22Rv1 (cell line): ENCODE measurements at regions not wholly inside any gene's neighbourhood (a gene's known extent, or its start where the extent isn't known, plus 50 kb on each side); places are given as distances from the start of the nearest gene placed in this dataset.

ENCODE experiments used
- CTCF ChIP-seq: fragments of 450-650 bp; IDR thresholded peaks from 2 replicates; pipeline ENCODE4 v1.5.1; 2017; ENCODE audit warnings: mild to moderate bottlenecking
- ZFX ChIP-seq: fragments of 450-650 bp; IDR thresholded peaks from 2 replicates; pipeline ENCODE4 v1.6.1; 2017; ENCODE audit warnings: antibody characterized with exemption, borderline replicate concordance

- TF ChIP-seq CTCF (no peak), ZFX (no peak)
Measured at GRCh38 chr6:164011321-164011720, 596.8 kb downstream of the QKI start.
